Central memory CD8-positive, alpha-beta T cell (primary cell): ENCODE measurements at regions not wholly inside any gene's neighbourhood (a gene's known extent, or its start where the extent isn't known, plus 50 kb on each side); places are given as distances from the start of the nearest gene placed in this dataset.

Source experiments
- ATAC-seq: fragments of 150-1000 bp; cut with Tn5 transposase; replicated peaks from 2 replicates; pipeline ENCODE4 v1.10.0; 2022; ENCODE audit warnings: mild to moderate bottlenecking, moderate FRiP score, moderate number of reproducible peaks; ENCODE audit not compliant: poor library complexity, severe bottlenecking; ENCODE audit errors: extremely low read depth
- DNase-seq, 2 donors: peaks; one replicate each; pipeline ENCODE4 v3.0.0; 2021; ENCODE audit warnings: low spot score in 2 of 2
- H3K27ac Mint-ChIP-seq: one replicate; pipeline ENCODE4 v1.8.0; 2022; ENCODE audit warnings: low read depth, mild to moderate bottlenecking, moderate library complexity, mixed read lengths
- H3K27me3 Mint-ChIP-seq: one replicate; pipeline ENCODE4 v1.8.0; 2022; ENCODE audit warnings: mixed read lengths
- H3K36me3 Mint-ChIP-seq: one replicate; pipeline ENCODE4 v1.8.0; 2022; ENCODE audit warnings: mild to moderate bottlenecking, moderate library complexity, mixed read lengths; ENCODE audit not compliant: insufficient read depth
- H3K4me1 Mint-ChIP-seq: one replicate; pipeline ENCODE4 v1.8.0; 2022; ENCODE audit warnings: mixed read lengths
- H3K4me3 Mint-ChIP-seq: one replicate; pipeline ENCODE4 v1.8.0; 2022; ENCODE audit warnings: mild to moderate bottlenecking, moderate library complexity, mixed read lengths
- H3K9me3 Mint-ChIP-seq: one replicate; pipeline ENCODE4 v1.8.0; 2022; ENCODE audit warnings: mixed read lengths

GRCh38 chr12:91370086-91370868 is 187.7 kb upstream of the DCN start:
- DNase-seq (no peak), ATAC-seq (peak; percentile 76)
- Mint-ChIP-seq H3K4me3 (no peak overlapping the region), H3K36me3 (no peaks in the 10 kb centered on the region), H3K27ac (peak overlapping the region; percentile 11), H3K27me3 (peaks cover 57% of the 10 kb centered on the region), H3K9me3 (no peaks in the 10 kb centered on the region), H3K4me1 (no peaks in the 10 kb centered on the region)

- Mint-ChIP-seq H3K36me3 (no peaks in the 10 kb centered on the region), H3K9me3 (no peaks in the 10 kb centered on the region), H3K27ac (no peak overlapping the region), H3K4me3 (no peak overlapping the region), H3K27me3 (peaks cover 49% of the 10 kb centered on the region), H3K4me1 (no peaks in the 10 kb centered on the region)
- ATAC-seq = no peak
- DNase-seq = no peak
These were observed 186.0 kb upstream of the DCN start for GRCh38 chr12:91368613-91369012.

- Mint-ChIP-seq H3K9me3 (no peaks in the 10 kb centered on the region), H3K4me1 (no peaks in the 10 kb centered on the region), H3K4me3 (no peak overlapping the region), H3K36me3 (no peaks in the 10 kb centered on the region), H3K27ac (no peak overlapping the region), H3K27me3 (peaks cover 40% of the 10 kb centered on the region)
- DNase-seq = no peak
- no peak for ATAC-seq
These were observed 184.7 kb upstream of the DCN start for GRCh38 chr12:91367234-91367849.

- Mint-ChIP-seq H3K9me3 (no peaks in the 10 kb centered on the region), H3K4me3 (no peak overlapping the region), H3K36me3 (no peaks in the 10 kb centered on the region), H3K27ac (no peak overlapping the region), H3K4me1 (no peaks in the 10 kb centered on the region), H3K27me3 (peaks cover 33% of the 10 kb centered on the region)
- no peak for ATAC-seq
- DNase-seq = no peak
These were observed 182.0 kb upstream of the DCN start for GRCh38 chr12:91364471-91365184.

GRCh38 chr12:91361864-91362263 is 179.2 kb upstream of the DCN start:
- ATAC-seq (no peak), DNase-seq (no peak)
- Mint-ChIP-seq H3K36me3 (no peaks in the 10 kb centered on the region), H3K27me3 (peaks cover 34% of the 10 kb centered on the region), H3K9me3 (no peaks in the 10 kb centered on the region), H3K4me1 (no peaks in the 10 kb centered on the region), H3K27ac (no peak overlapping the region), H3K4me3 (no peak overlapping the region)

GRCh38 chr12:91357381-91357780 is 174.8 kb upstream of the DCN start:
- ATAC-seq = no peak

GRCh38 chr12:91356405-91356804 is 173.8 kb upstream of the DCN start:
- DNase-seq (no peak), ATAC-seq (no peak)
- H3K27me3 Mint-ChIP-seq = peaks cover 60% of the 10 kb centered on the region
- no peak overlapping the region for H3K4me3 Mint-ChIP-seq
- no peaks in the 10 kb centered on the region for H3K9me3 Mint-ChIP-seq
- peaks cover 2% of the 10 kb centered on the region for H3K36me3 Mint-ChIP-seq
- no peaks in the 10 kb centered on the region for H3K4me1 Mint-ChIP-seq
- H3K27ac Mint-ChIP-seq = no peak overlapping the region

More at GRCh38 chr12:91357381-91357780, 174.8 kb upstream of the DCN start:
- Mint-ChIP-seq H3K4me3 (no peak overlapping the region), H3K27me3 (peaks cover 58% of the 10 kb centered on the region), H3K4me1 (no peaks in the 10 kb centered on the region), H3K36me3 (peaks cover 2% of the 10 kb centered on the region), H3K27ac (no peak overlapping the region), H3K9me3 (no peaks in the 10 kb centered on the region)
- DNase-seq = no peak

- Mint-ChIP-seq H3K4me1 (no peaks in the 10 kb centered on the region), H3K4me3 (no peak overlapping the region), H3K27me3 (peaks cover 70% of the 10 kb centered on the region), H3K36me3 (peaks cover 2% of the 10 kb centered on the region), H3K27ac (no peak overlapping the region), H3K9me3 (no peaks in the 10 kb centered on the region)
- DNase-seq = peak; percentile 16 to 17
- ATAC-seq = peak; percentile 72
These were observed 172.8 kb upstream of the DCN start for GRCh38 chr12:91355150-91356006.

- ATAC-seq (no peak), DNase-seq (no peak)
- no peak overlapping the region for H3K27ac Mint-ChIP-seq
These were observed 170.6 kb upstream of the DCN start for GRCh38 chr12:91353266-91353665.

GRCh38 chr12:91349476-91349875 is 166.9 kb upstream of the DCN start:
- ATAC-seq = no peak
- Mint-ChIP-seq H3K27me3 (peaks cover 39% of the 10 kb centered on the region), H3K4me3 (no peak overlapping the region), H3K4me1 (no peaks in the 10 kb centered on the region), H3K27ac (no peak overlapping the region), H3K9me3 (no peaks in the 10 kb centered on the region), H3K36me3 (no peaks in the 10 kb centered on the region)
- DNase-seq = no peak

More at GRCh38 chr12:91353266-91353665, 170.6 kb upstream of the DCN start:
- no peaks in the 10 kb centered on the region for H3K9me3 Mint-ChIP-seq
- peaks cover 2% of the 10 kb centered on the region for H3K36me3 Mint-ChIP-seq
- H3K4me3 Mint-ChIP-seq = no peak overlapping the region
- no peaks in the 10 kb centered on the region for H3K4me1 Mint-ChIP-seq
- H3K27me3 Mint-ChIP-seq = peaks cover 55% of the 10 kb centered on the region

- H3K9me3 Mint-ChIP-seq = no peaks in the 10 kb centered on the region
- no peaks in the 10 kb centered on the region for H3K36me3 Mint-ChIP-seq
- H3K27ac Mint-ChIP-seq = no peak overlapping the region
- DNase-seq (no peak), ATAC-seq (no peak)
- H3K4me1 Mint-ChIP-seq = no peaks in the 10 kb centered on the region
- peaks cover 29% of the 10 kb centered on the region for H3K27me3 Mint-ChIP-seq
- H3K4me3 Mint-ChIP-seq = no peak overlapping the region
These were observed 165.0 kb upstream of the DCN start for GRCh38 chr12:91347481-91348214.

- ATAC-seq (no peak), DNase-seq (no peak)
- H3K36me3 Mint-ChIP-seq = no peaks in the 10 kb centered on the region
- H3K4me3 Mint-ChIP-seq = no peak overlapping the region
- H3K27me3 Mint-ChIP-seq = peaks cover 27% of the 10 kb centered on the region
- no peaks in the 10 kb centered on the region for H3K9me3 Mint-ChIP-seq
- H3K27ac Mint-ChIP-seq = no peak overlapping the region
- no peaks in the 10 kb centered on the region for H3K4me1 Mint-ChIP-seq
These were observed 164.2 kb upstream of the DCN start for GRCh38 chr12:91346827-91347226.
